Bronchial epithelial cell (primary cell): ENCODE measurements at regions not wholly inside any gene's neighbourhood (a gene's known extent, or its start where the extent isn't known, plus 50 kb on each side); places are given as distances from the start of the nearest gene placed in this dataset.

Experiments used
- DNase-seq: peaks from one replicate; pipeline ENCODE4 v3.0.0-alpha.2; 2010; ENCODE audit warnings: low read depth
- FAIRE-seq: peaks from 2 replicates; lab custom pipeline; 2011; peaks lifted over from hg19 to GRCh38; lab: Jason Lieb, UNC
- H3K27me3 ChIP-seq: 2 replicates; pipeline ENCODE4 v1.5.1; 2011; ENCODE audit warnings: low read length; ENCODE audit not compliant: control insufficient read depth, insufficient read depth
- H3K36me3 ChIP-seq: 2 replicates; pipeline ENCODE4 v1.5.1; 2011; ENCODE audit warnings: low read length; ENCODE audit not compliant: control insufficient read depth, insufficient read depth
- H3K4me3 ChIP-seq: 2 replicates; pipeline ENCODE4 v1.5.1; 2011; ENCODE audit warnings: mild to moderate bottlenecking, low read depth, low read length, control low read depth
- TF ChIP-seq, protein P1 (sequence below): IDR thresholded peaks from 2 replicates; pipeline ENCODE4 v1.5.1; 2011; ENCODE audit warnings: mild to moderate bottlenecking, moderate library complexity, low read length, control low read depth, inconsistent platforms; ENCODE audit not compliant: insufficient read depth, severe bottlenecking

DNA sequence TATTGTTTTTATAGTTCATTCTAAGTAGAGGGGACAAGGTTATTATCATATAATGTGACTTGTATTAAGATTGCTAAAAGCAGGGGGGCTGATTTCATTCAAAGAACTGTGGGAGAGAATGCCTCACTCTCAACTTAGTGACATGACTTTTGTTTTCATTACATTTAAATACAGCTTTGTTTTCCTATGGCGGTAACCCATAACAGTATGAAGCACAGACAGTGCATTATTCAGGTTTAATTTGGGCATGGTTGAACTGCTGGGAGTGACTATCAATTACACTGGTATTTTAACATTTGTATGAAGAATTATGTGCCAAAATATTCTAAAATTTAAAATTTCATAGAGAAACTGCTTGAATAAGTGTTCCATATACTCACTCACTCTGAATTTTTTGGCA is 637.3 kb downstream of the USP25 start:
- FAIRE-seq: no peak
- no peak for DNase-seq
- Histone ChIP-seq H3K4me3 (no peak overlapping the region), H3K27me3 (no peaks in the 10 kb centered on the region), H3K36me3 (no peaks in the 10 kb centered on the region)
- TF ChIP-seq, protein P1, sequence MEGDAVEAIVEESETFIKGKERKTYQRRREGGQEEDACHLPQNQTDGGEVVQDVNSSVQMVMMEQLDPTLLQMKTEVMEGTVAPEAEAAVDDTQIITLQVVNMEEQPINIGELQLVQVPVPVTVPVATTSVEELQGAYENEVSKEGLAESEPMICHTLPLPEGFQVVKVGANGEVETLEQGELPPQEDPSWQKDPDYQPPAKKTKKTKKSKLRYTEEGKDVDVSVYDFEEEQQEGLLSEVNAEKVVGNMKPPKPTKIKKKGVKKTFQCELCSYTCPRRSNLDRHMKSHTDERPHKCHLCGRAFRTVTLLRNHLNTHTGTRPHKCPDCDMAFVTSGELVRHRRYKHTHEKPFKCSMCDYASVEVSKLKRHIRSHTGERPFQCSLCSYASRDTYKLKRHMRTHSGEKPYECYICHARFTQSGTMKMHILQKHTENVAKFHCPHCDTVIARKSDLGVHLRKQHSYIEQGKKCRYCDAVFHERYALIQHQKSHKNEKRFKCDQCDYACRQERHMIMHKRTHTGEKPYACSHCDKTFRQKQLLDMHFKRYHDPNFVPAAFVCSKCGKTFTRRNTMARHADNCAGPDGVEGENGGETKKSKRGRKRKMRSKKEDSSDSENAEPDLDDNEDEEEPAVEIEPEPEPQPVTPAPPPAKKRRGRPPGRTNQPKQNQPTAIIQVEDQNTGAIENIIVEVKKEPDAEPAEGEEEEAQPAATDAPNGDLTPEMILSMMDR: no peak

DNA sequence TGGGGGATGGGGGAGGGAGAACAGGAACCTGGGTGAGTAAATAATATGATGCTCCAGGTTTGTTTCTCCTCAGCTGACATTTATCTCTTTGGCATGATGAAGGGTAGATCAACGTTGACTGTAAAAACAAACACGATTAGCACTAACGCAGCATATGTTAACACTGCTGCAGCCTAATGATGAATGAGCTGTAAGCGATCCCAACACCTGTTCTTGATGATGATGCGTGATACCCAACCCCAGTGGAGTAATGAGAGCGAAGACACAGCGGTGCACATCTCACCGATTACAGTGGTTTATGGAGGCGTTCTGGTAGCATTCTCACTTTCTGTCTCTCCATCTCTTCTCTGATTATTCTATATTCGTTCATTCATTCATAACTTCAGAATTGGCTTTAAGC is 640.4 kb downstream of the USP25 start:
- H3K27me3 ChIP-seq: no peaks in the 10 kb centered on the region
- TF ChIP-seq, protein P1: no peak
- H3K4me3 ChIP-seq: no peak overlapping the region
- FAIRE-seq: peak; percentile 90
- no peak for DNase-seq
- no peaks in the 10 kb centered on the region for H3K36me3 ChIP-seq

DNA sequence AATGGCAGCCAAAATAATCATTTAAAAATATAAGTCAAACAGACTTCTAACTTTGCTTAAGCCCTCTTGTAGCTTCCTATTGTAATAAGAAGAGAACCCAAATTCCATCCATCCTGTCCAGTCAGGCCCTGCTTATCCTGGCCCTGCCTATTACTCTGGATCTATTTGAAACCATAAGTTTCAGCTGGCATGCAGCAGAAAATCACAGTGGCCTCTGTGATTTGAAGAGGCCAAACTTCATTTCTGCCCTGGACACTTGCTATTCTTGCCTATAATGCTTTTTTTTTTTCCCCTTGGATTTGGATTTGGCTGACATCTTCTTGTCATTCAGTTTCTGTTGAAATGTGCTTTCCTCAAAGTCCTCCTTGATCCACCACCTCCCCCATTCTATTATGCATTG is 642.8 kb downstream of the USP25 start:
- TF ChIP-seq, protein P1: no peak
- no peak for FAIRE-seq
- DNase-seq: no peak
- Histone ChIP-seq H3K36me3 (no peaks in the 10 kb centered on the region), H3K27me3 (no peaks in the 10 kb centered on the region), H3K4me3 (no peak overlapping the region)

DNA sequence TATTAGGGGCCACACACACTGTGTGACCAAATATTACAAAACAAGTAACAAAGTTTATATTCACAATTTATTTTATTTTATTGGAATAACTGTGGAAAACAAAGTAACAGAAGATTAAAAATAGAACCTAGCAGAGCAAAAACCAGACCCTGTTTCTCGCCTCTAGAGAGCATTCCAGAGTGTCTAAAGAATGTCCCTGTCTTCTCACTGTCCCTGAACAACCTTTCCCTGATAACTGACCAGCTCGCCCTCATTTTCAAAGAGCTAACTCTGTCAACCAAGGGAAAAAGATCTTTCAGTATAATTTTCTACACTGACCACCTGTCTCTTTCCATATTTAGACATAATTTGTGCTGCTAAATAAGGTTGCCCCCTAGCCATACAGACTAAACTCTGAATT is 646.9 kb downstream of the USP25 start:
- Histone ChIP-seq H3K36me3 (no peaks in the 10 kb centered on the region), H3K4me3 (no peak overlapping the region), H3K27me3 (no peaks in the 10 kb centered on the region)
- TF ChIP-seq, protein P1: no peak
- FAIRE-seq: no peak
- DNase-seq: no peak

DNA sequence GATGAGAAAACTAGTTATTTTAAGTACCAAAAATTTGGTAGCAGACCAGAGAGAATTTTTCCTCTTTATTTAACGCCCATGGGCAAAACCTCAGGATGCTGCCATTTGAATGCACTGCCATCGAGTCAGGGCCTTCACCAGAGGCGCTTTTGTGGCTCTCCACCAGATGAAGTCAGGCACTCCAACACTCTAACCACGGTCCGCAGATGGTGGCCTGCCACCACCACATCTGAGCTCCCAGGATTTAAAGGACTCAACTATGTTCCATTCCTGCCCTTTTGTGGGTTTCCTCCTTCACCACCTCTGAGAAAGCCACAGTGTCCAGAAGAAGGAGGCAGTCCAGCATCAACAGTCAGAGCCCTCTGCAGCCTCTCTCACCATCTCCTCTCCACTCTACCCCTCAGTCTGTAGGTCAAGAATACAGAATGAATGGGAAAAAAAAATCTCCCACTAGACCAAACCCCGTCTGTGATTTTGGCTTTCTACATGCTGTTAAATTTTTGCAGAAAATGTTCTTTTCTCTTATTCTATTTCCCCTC is 647.4 kb downstream of the USP25 start:
- no peak for DNase-seq
- no peaks in the 10 kb centered on the region for H3K36me3 ChIP-seq
- no peak overlapping the region for H3K4me3 ChIP-seq
- no peak for FAIRE-seq
- H3K27me3 ChIP-seq: no peaks in the 10 kb centered on the region
- TF ChIP-seq, protein P1: no peak

DNA sequence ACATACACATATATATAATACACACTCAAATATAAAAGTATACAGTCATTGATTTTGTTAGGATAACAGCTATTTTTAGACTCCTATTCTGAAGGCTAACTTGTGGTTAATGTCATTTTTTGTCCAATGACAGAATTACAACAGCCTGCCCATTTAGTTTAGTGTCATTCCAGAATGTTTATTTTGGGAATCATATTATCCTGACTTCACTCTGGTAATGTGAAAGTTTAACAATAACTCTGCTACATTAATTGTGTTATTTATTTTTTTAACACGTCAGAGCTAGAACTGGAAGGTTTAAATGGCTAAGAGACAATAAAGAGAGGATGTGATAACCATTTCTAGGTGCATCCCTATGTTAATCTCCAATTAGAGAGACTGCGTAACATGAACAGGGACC is 648.1 kb downstream of the USP25 start:
- DNase-seq (no peak), FAIRE-seq (no peak)
- Histone ChIP-seq H3K27me3 (no peaks in the 10 kb centered on the region), H3K4me3 (no peak overlapping the region), H3K36me3 (no peaks in the 10 kb centered on the region)
- TF ChIP-seq, protein P1: no peak
